PC-9 (cell line): ENCODE measurements at regions not wholly inside any gene's neighbourhood (a gene's known extent, or its start where the extent isn't known, plus 50 kb on each side); places are given as distances from the start of the nearest gene placed in this dataset.
"Not testable (repeated sequence)": the region's sequence is repeated elsewhere in the genome, so short reads cannot be mapped to it uniquely, and the experiment has no call there.

ENCODE experiments used
- BruUV-seq: library from RNA; stranded (reverse); fragments of 400-500 nt; replicated peaks from 2 replicates; lab custom pipeline; 2021; lab: Mats Ljungman, UMichigan
- CTCF ChIA-PET: fragments of 300-600 bp; sonication (Branson Sonifier 250); formaldehyde crosslinking; loops from one replicate; lab custom pipeline; 2022; ENCODE audit warnings: antibody characterized with exemption; lab: Charles Lee
- POLR2A ChIA-PET: fragments of 300-600 bp; sonication (Branson Sonifier 250); formaldehyde crosslinking; loops from one replicate; lab custom pipeline; 2022; ENCODE audit warnings: antibody characterized with exemption; ENCODE audit not compliant: unreplicated experiment; lab: Charles Lee
- DNase-seq, 2 experiments: peaks; one replicate each; pipeline versions ENCODE4 v3.0.0 to v3.0.0-alpha.2; 2015 to 2022; ENCODE audit warnings: mixed read lengths in 1 of 2
- H2AFZ ChIP-seq: fragments of 200-600 bp; sonication (generic); 2 replicates; pipeline ENCODE4 v1.8.1; 2017; ENCODE audit warnings: antibody characterized with exemption
- H3F3A ChIP-seq: fragments of 200-600 bp; sonication (generic); 2 replicates; pipeline ENCODE4 v1.8.1; 2017; ENCODE audit warnings: antibody characterized with exemption, mild to moderate bottlenecking, low read depth; ENCODE audit not compliant: insufficient read depth
- H3K27ac ChIP-seq: fragments of 200-600 bp; sonication (generic); 2 replicates; pipeline ENCODE4 v1.6.1; 2016; ENCODE audit warnings: mixed run types
- H3K27me3 ChIP-seq: fragments of 200-600 bp; sonication (generic); 2 replicates; pipeline ENCODE4 v1.6.1; 2016; ENCODE audit warnings: low read depth, mixed run types; ENCODE audit not compliant: insufficient read depth
- H3K36me3 ChIP-seq: fragments of 200-600 bp; sonication (generic); 2 replicates; pipeline ENCODE4 v1.6.1; 2016; ENCODE audit warnings: low read depth, mixed run types
- H3K4me1 ChIP-seq: fragments of 200-600 bp; sonication (generic); replicated peaks from 2 replicates; pipeline ENCODE4 v1.6.1; 2016; ENCODE audit warnings: mixed run types; ENCODE audit not compliant: insufficient read depth
- H3K4me2 ChIP-seq: fragments of 200-600 bp; sonication (generic); 2 replicates; pipeline ENCODE4 v1.6.1; 2017; ENCODE audit warnings: mixed run types
- H3K4me3 ChIP-seq: fragments of 200-600 bp; sonication (generic); 2 replicates; pipeline ENCODE4 v1.6.1; 2016; ENCODE audit warnings: mixed run types
- H3K79me2 ChIP-seq: fragments of 200-600 bp; sonication (generic); 2 replicates; pipeline ENCODE4 v1.6.1; 2017; ENCODE audit warnings: low read depth, mixed run types
- H3K9me2 ChIP-seq: fragments of 200-600 bp; sonication (generic); 2 replicates; pipeline ENCODE4 v1.8.1; 2017; ENCODE audit warnings: mild to moderate bottlenecking; ENCODE audit not compliant: insufficient read depth
- H3K9me3 ChIP-seq: fragments of 200-600 bp; sonication (generic); 2 replicates; pipeline ENCODE4 v1.8.1; 2016; ENCODE audit warnings: low read depth; ENCODE audit not compliant: insufficient read depth
- H4K20me1 ChIP-seq: fragments of 200-600 bp; sonication (generic); 2 replicates; pipeline ENCODE4 v1.8.1; 2017; ENCODE audit not compliant: insufficient read depth
- intact Hi-C: fragments of 100-400 bp; cut with micrococcal nuclease; formaldehyde crosslinking; loops from one replicate; pipeline ENCODE4 v1.10.0; 2022; ENCODE audit not compliant: unreplicated experiment

- H3K9me2 ChIP-seq, POLR2A ChIA-PET, H3K79me2 ChIP-seq, CTCF ChIA-PET, H3F3A ChIP-seq, H3K27ac ChIP-seq, H3K27me3 ChIP-seq, BruUV-seq, intact Hi-C loops, H3K9me3 ChIP-seq, H4K20me1 ChIP-seq, H3K36me3 ChIP-seq: not testable (repeated sequence)
- Histone ChIP-seq H3K4me1 (peaks cover 23% of the 10 kb centered on the region), H3K4me3 (peak overlapping the region; percentile 49; the same call in 1 of the 2 replicates), H3K4me2 (peak overlapping the region; percentile 63), H2AFZ (peak overlapping the region; percentile 72; the same call in 1 of the 2 replicates)
- peak; percentile 78 to 93 for DNase-seq
Measured at GRCh38 chr9:62864481-62865469, 1674.9 kb downstream of the SPATA31A7 start.

- H3K9me2 ChIP-seq, H2AFZ ChIP-seq, H3K27me3 ChIP-seq, BruUV-seq, H3K4me2 ChIP-seq, CTCF ChIA-PET, DNase-seq, H3F3A ChIP-seq, H3K9me3 ChIP-seq, intact Hi-C loops, H3K4me3 ChIP-seq, H3K27ac ChIP-seq, H3K79me2 ChIP-seq, POLR2A ChIA-PET, H3K36me3 ChIP-seq, H4K20me1 ChIP-seq: not testable (repeated sequence)
- H3K4me1 ChIP-seq = peaks cover 16% of the 10 kb centered on the region
Measured at GRCh38 chr9:62869061-62869460, 1679.2 kb downstream of the SPATA31A7 start.

GRCh38 chr9:62871765-62872164 lies 1681.9 kb downstream of the SPATA31A7 start:
- H3K4me1 ChIP-seq, H3K4me3 ChIP-seq, H3K27me3 ChIP-seq, H3K79me2 ChIP-seq, CTCF ChIA-PET, H3K4me2 ChIP-seq, H3K27ac ChIP-seq, POLR2A ChIA-PET, H3K9me2 ChIP-seq, BruUV-seq, DNase-seq, H2AFZ ChIP-seq, H3F3A ChIP-seq, intact Hi-C loops, H3K36me3 ChIP-seq, H4K20me1 ChIP-seq, H3K9me3 ChIP-seq: not testable (repeated sequence)

GRCh38 chr9:62874213-62874612 lies 1684.4 kb downstream of the SPATA31A7 start:
- CTCF ChIA-PET, H3K4me3 ChIP-seq, H3K9me2 ChIP-seq, H3K79me2 ChIP-seq, H3K27me3 ChIP-seq, H3K4me2 ChIP-seq, intact Hi-C loops, DNase-seq, H3K27ac ChIP-seq, POLR2A ChIA-PET, H3K36me3 ChIP-seq, H4K20me1 ChIP-seq, H3K4me1 ChIP-seq, BruUV-seq, H3F3A ChIP-seq, H2AFZ ChIP-seq, H3K9me3 ChIP-seq: not testable (repeated sequence)

GRCh38 chr9:62874745-62875599 lies 1685.1 kb downstream of the SPATA31A7 start:
- H3K36me3 ChIP-seq, H3K4me2 ChIP-seq, BruUV-seq, intact Hi-C loops, H3K4me1 ChIP-seq, H3K27me3 ChIP-seq, H3F3A ChIP-seq, H3K9me2 ChIP-seq, POLR2A ChIA-PET, DNase-seq, CTCF ChIA-PET, H3K9me3 ChIP-seq, H3K4me3 ChIP-seq, H3K79me2 ChIP-seq, H2AFZ ChIP-seq, H4K20me1 ChIP-seq, H3K27ac ChIP-seq: not testable (repeated sequence)

- H3K27me3 ChIP-seq, H3K36me3 ChIP-seq, intact Hi-C loops, H3K9me2 ChIP-seq, H3K4me2 ChIP-seq, H3K27ac ChIP-seq, H3K79me2 ChIP-seq, H3K4me3 ChIP-seq, DNase-seq, BruUV-seq, H3K4me1 ChIP-seq, H2AFZ ChIP-seq, H3F3A ChIP-seq, POLR2A ChIA-PET, CTCF ChIA-PET, H3K9me3 ChIP-seq, H4K20me1 ChIP-seq: not testable (repeated sequence)
Measured at GRCh38 chr9:62877552-62877951, 1687.7 kb downstream of the SPATA31A7 start.

GRCh38 chr9:62877987-62878386 lies 1688.2 kb downstream of the SPATA31A7 start:
- H3K27ac ChIP-seq, H3K4me2 ChIP-seq, H2AFZ ChIP-seq, H3K36me3 ChIP-seq, H3K79me2 ChIP-seq, H3K9me2 ChIP-seq, BruUV-seq, H3K4me1 ChIP-seq, intact Hi-C loops, POLR2A ChIA-PET, H3K9me3 ChIP-seq, H3K4me3 ChIP-seq, H3K27me3 ChIP-seq, H4K20me1 ChIP-seq, DNase-seq, CTCF ChIA-PET, H3F3A ChIP-seq: not testable (repeated sequence)
